HG03135 (cell line): ENCODE measurements at regions not wholly inside any gene's neighbourhood (a gene's known extent, or its start where the extent isn't known, plus 50 kb on each side); places are given as distances from the start of the nearest gene placed in this dataset.

Source experiments
- ATAC-seq: cut with Tn5 transposase; IDR thresholded peaks from one replicate; pipeline ENCODE4 v1.9.1; 2021; ENCODE audit warnings: mild to moderate bottlenecking, moderate library complexity; ENCODE audit not compliant: unreplicated experiment

GRCh38 chr12:88251798-88252197 lies 109.7 kb downstream of the TMTC3 start:
- no peak for ATAC-seq

GRCh38 chr12:88253371-88253978 lies 111.4 kb downstream of the TMTC3 start:
- no peak for ATAC-seq

- ATAC-seq = no peak
Measured at GRCh38 chr12:88255224-88255623, 113.1 kb downstream of the TMTC3 start.

DNA sequence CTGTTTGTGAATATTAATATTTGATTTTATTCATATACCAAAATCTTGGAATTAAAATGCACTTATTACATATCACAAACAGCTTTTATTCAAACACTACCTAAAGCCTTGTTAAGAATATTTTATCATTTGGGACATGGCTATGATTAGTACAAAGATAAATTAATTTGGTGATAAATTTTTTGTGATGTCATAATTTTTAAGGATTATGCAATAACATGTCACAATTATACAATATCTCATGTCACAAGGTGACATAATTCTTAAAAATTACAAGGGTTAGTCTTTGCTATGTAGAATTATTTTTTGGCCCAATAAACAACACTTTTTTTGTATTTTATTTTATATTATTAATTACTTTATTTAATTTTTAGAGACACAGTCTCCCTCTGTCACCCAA lies 113.7 kb downstream of the TMTC3 start:
- ATAC-seq = no peak

- ATAC-seq = no peak
Measured at GRCh38 chr12:88258396-88258795, 116.3 kb downstream of the TMTC3 start.

DNA sequence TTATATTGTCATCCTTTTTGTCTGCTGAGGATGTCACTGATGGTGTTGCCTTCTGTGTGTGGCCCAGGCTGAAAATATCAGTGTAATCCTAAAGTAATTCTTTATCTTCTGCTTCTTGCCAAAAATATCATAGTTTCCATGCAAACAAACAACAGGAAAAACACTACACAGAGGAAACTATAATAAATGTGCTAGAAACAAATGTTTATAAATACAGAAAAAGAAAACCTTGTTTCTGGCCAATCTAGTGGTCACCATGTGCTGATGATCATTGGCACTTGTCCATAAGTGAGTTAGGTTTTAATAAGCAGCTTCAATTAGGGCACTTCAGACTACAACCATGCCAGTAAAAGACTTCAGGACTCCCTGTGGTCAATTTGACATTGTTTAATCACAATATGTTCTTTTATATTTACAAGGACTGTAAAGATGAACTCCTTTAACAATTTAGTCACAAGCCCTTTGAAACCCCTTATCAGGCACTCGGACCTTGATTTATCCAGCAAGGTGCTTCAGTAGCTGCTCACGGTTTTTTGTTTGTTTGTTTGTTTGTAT lies 124.8 kb downstream of the TMTC3 start:
- ATAC-seq = no peak

DNA sequence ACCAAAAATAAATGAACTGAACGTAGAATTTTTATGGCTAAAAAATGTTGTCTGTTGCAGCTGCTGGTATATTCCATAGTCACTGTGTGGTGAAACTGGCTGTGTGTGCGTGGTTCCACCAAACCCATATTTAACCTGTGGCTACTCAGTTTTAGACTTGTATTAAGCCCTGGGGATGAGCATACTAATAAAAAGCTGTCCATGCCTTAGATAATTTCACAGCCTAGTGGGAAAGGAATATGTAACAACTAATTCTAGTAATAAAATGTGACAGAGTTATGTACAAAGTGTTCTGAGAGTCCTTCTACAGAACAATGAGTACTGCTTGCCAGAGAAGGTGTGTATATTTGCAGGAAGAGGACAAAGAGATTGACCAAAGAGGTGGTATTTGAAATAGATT lies 125.5 kb downstream of the TMTC3 start:
- ATAC-seq = no peak

GRCh38 chr12:88272456-88272855 lies 130.3 kb downstream of the TMTC3 start:
- ATAC-seq = no peak

DNA sequence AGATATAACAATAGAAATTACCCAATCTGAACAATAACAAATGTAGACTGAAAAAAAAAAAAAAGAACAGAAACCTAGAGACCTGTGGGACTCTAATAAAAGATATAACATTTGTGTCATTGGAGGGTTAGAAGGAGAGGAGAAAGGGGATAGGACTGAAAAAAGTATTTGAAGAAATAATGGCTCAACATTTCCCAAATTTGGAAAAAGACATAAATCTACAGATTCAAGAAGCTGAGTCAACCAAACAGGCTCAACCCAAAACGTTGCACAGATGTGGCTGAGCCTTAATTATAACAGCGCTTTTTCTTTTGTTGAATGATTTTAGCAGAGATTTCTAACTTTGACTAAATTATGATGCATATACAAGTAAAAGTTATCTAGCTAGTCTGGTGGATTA lies 131.3 kb downstream of the TMTC3 start:
- no peak for ATAC-seq

DNA sequence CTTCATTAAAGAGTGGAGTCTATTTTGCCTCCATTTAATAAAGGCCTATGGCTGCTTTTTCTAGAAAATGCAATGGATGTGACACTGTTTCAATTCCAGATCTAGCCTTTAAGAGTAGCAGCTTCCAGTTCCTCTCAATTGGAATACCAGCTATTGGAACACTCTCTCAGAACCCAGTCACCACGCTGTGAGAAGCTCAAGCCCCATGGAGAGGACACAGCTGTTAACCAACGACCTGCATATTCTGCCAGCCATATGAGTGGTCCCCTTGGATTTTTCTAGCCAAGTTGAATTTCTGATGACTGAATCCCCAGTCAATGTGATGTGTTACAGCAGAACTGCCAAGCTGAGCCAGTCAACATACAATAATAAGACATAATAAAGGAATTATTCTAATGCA lies 131.8 kb downstream of the TMTC3 start:
- no peak for ATAC-seq

DNA sequence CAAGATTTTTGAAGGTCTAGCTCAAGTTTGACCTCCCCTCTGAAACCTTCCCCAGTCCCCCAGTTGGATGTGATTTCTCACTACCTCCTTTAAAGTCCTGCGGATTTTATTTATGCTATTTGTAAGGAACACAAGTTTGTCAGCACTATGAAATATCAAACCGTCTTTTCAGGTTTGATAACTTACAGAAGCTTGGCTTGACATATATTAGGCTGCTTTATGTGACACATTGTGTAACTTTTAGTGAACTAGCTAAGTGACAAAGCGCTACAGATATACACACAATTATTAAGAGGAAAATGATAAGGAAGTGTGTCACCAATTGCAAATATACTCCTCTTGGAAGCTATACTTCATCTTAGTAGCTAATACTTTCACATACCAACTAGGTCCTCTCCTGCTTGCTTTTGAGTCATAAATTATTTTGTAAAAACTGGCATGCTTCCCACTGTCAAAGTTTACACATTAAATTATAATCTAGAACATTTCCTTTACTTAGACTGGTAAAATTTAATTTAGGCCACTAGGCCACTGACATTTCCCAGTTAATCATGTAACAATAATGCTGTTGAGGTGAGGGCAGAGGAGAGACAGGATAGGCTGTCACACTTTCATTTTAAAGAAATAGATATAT lies 149.5 kb downstream of the TMTC3 start:
- ATAC-seq = no peak

GRCh38 chr12:88298014-88298682 lies 156.0 kb downstream of the TMTC3 start:
- no peak for ATAC-seq

- ATAC-seq = no peak
Measured at GRCh38 chr12:88298761-88299242, 156.7 kb downstream of the TMTC3 start.

DNA sequence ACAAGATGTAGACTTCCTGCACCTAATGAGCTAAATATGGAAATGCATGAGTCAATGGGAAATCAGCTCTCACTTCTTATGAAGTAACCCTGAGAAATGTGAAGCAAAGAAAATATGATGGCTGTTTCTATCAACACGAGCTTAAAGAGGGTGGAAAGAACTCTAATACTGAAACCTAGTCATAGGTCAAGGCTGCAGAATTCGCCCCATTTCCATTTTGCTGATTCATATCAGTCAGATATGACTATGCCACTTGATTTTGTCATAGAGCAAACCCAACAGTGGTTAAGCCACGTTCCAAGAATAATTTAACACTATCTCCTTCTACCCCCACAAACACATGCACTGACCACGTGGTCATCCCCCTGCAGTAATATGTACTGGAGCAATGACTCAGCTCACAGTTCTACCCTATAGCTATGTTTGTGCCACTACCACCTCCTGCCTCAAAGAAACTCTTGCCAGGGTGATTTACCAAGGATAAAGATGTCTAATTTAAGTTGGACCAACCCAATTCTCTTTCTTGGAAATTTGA lies 157.5 kb downstream of the TMTC3 start:
- peak; percentile 93 for ATAC-seq

- no peak for ATAC-seq
Measured at GRCh38 chr12:88300931-88301330, 158.8 kb downstream of the TMTC3 start.

DNA sequence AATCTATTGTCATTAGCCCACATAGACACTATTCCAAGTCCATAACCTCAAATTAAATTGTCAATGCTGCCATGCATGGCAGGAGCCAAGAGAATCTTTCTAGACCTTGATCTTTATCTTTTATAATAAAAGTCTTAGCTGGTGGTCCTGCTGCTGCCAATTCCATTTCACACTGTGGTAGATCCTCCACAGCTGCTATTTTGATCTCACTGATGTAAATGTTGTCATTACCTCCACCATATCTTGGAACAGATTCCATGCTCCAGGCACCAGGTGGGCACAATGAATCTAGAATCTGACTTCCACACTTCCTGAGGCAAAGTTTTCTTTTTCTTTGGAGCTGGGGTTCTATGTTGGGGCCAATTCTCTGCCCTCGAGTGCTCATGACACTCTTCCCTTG lies 161.2 kb downstream of the TMTC3 start:
- ATAC-seq = no peak

DNA sequence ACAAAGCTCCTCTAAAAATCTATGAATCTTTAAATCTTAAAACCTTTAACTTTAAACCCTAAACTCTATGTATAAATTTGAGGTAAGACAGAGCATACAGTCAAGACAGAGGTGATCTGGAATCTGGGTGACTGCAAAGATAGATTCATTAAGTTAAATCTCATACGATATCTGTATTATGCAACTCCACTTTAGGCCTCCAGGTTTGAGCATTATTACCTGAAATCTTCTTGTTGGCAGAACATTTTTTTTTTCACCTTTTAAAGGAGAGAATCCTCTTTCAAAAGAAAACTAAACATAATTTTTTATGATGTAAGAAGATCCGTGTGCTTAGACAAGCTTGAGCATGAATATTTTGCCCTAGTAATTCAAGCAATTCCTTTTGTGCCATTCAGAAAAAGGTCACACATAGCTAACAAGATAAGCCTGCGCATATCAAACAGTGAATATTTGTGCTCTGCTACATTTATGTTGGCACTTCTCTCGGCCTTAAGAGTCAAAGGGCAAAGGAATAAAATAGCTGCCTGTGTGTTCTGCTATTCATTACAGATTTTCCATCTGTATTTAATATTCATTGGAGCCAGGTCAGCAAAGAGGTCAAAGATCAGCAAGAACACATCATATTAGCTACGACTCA lies 163.3 kb downstream of the TMTC3 start:
- no peak for ATAC-seq

- ATAC-seq = no peak
Measured at GRCh38 chr12:88306471-88307069, 164.5 kb downstream of the TMTC3 start.

DNA sequence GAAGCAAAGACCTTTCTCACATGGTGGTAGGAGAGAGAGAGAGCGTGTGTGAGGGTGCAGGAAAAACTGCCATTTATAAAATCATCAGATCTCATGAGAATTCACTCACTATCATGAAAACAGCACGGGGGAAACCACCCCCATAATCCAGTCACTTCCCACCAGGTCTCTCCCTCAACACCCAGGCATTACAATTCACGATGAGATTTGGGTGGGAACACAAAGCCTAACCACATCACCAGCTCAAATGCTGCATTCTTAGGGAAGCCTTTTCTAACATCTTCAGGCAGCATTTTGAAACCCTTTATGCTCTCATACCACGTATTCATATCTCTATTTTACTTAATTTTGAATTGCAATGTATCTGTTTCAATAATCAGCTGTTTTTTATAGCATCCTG lies 165.9 kb downstream of the TMTC3 start:
- ATAC-seq = no peak

- ATAC-seq = no peak
Measured at GRCh38 chr12:88308825-88309224, 166.7 kb downstream of the TMTC3 start.

DNA sequence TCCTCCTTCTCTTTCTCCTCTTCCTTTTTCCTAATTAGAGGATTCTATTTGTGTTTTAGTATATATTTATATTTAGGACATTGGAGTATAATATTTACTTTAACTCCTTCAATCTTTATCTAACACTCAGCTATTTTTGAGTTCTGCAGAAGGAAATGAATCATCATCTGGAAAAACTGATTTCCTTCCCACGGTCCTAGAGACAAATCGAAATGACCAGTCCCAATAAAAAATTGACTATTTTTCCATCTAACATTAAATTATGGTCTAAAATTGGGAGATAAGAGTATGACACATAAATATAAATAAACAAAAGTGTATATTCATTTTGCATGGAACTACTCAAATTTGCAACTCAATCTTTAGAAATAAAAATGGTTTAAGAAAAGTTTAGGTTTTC lies 167.4 kb downstream of the TMTC3 start:
- no peak for ATAC-seq
